ENCODE measurements at regions not wholly inside any gene's neighbourhood (a gene's known extent, or its start where the extent isn't known, plus 50 kb on each side); places are given as distances from the start of the nearest gene placed in this dataset.

DNA sequence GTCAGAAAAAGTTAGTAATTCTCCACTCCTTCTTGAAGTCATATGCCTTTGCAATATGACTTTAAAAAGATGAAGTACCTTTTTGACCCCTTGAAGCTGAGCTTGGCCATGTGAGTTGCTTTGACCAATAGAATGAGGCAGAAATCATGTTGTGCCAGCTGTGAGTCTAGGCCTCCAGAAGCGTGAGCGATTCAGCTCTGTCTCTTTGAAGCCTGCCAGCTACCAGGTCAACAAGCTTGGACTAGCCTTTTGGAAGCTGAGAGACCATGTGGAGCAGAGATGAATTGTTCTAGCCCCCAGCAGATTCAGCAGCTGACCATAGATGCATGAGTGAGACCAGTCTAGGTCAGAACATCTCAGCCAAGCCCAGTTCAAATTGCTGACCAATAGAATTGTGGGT lies 69.8 kb upstream of the EOMES start:
- dilution Hi-C loops (cut with MboI; ENCODE audit: extremely low pct_ligation_motif_present, low sequenced_read_pairs) = no loop called here
- FAIRE-seq (no peak), DNase-seq (ENCODE audit: low read depth, low spot score) (no peak)

GRCh38 chr3:27792869-27793268 lies 70.7 kb upstream of the EOMES start:
- FAIRE-seq (no peak), DNase-seq (ENCODE audit: low read depth, low spot score) (no peak)
- no peak overlapping the region for H3K4me2 ChIP-seq (ENCODE audit: control insufficient read depth, extremely low read depth, insufficient read depth, low read depth, low read length)
- H3K27ac ChIP-seq (ENCODE audit: control insufficient read depth, insufficient read depth, low read length) = no peak overlapping the region
- H4K20me1 ChIP-seq (ENCODE audit: control insufficient read depth, extremely low read depth, insufficient read depth, low read length) = no peaks in the 10 kb centered on the region
- no peaks in the 10 kb centered on the region for H3K27me3 ChIP-seq (ENCODE audit: control insufficient read depth, extremely low read depth, insufficient read depth, low read length)
- TF ChIP-seq EZH2 (IDR thresholded peaks at IDR 0.05; ENCODE audit: low read length) = no peak
- TF ChIP-seq, protein P1, sequence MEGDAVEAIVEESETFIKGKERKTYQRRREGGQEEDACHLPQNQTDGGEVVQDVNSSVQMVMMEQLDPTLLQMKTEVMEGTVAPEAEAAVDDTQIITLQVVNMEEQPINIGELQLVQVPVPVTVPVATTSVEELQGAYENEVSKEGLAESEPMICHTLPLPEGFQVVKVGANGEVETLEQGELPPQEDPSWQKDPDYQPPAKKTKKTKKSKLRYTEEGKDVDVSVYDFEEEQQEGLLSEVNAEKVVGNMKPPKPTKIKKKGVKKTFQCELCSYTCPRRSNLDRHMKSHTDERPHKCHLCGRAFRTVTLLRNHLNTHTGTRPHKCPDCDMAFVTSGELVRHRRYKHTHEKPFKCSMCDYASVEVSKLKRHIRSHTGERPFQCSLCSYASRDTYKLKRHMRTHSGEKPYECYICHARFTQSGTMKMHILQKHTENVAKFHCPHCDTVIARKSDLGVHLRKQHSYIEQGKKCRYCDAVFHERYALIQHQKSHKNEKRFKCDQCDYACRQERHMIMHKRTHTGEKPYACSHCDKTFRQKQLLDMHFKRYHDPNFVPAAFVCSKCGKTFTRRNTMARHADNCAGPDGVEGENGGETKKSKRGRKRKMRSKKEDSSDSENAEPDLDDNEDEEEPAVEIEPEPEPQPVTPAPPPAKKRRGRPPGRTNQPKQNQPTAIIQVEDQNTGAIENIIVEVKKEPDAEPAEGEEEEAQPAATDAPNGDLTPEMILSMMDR (optimal IDR thresholded peaks at IDR 0.05 in 1 of 3, IDR thresholded peaks at IDR 0.05 in 1 of 3, conservative IDR thresholded peaks at IDR 0.05 in 1 of 3; ENCODE audit: extremely low read depth in 1 of 3, insufficient read depth in 2 of 3, low read length in 3 of 3) = no peak
- no peaks in the 10 kb centered on the region for H3K9me1 ChIP-seq (ENCODE audit: control insufficient read depth, extremely low read depth, insufficient read depth, low read length)
- no peak overlapping the region for H2AFZ ChIP-seq (ENCODE audit: control insufficient read depth, low read length)
- no peaks in the 10 kb centered on the region for H3K36me3 ChIP-seq (ENCODE audit: control insufficient read depth in 2 of 2, extremely low read depth in 1 of 2, insufficient read depth in 2 of 2, low read length in 2 of 2)
- no peaks in the 10 kb centered on the region for H3K79me2 ChIP-seq (ENCODE audit: control insufficient read depth, insufficient read depth, low read length)
- dilution Hi-C loops (cut with MboI; ENCODE audit: extremely low pct_ligation_motif_present, low sequenced_read_pairs) = no loop called here
- H3K9ac ChIP-seq (ENCODE audit: control insufficient read depth, extremely low read depth, insufficient read depth, low read length) = no peak overlapping the region
- no peak overlapping the region for H3K4me3 ChIP-seq (ENCODE audit: control insufficient read depth in 2 of 3, extremely low read depth in 1 of 3, insufficient read depth in 2 of 3, low read depth in 1 of 3, low read length in 3 of 3)
- no peaks in the 10 kb centered on the region for H3K4me1 ChIP-seq (ENCODE audit: control insufficient read depth, extremely low read depth, insufficient read depth, low read length)
- no peaks in the 10 kb centered on the region for H3K9me3 ChIP-seq (ENCODE audit: control insufficient read depth, low read depth, low read length)

More for the DNA sequence above, 69.8 kb upstream of the EOMES start:
- Histone ChIP-seq H3K4me2 (ENCODE audit: control insufficient read depth, extremely low read depth, insufficient read depth, low read depth, low read length) (no peak overlapping the region), H2AFZ (ENCODE audit: control insufficient read depth, low read length) (peak overlapping the region; percentile 41), H3K36me3 (ENCODE audit: control insufficient read depth in 2 of 2, extremely low read depth in 1 of 2, insufficient read depth in 2 of 2, low read length in 2 of 2) (no peaks in the 10 kb centered on the region), H4K20me1 (ENCODE audit: control insufficient read depth, extremely low read depth, insufficient read depth, low read length) (no peaks in the 10 kb centered on the region), H3K27me3 (ENCODE audit: control insufficient read depth, extremely low read depth, insufficient read depth, low read length) (no peaks in the 10 kb centered on the region), H3K4me3 (ENCODE audit: control insufficient read depth in 2 of 3, extremely low read depth in 1 of 3, insufficient read depth in 2 of 3, low read depth in 1 of 3, low read length in 3 of 3) (no peak overlapping the region), H3K4me1 (ENCODE audit: control insufficient read depth, extremely low read depth, insufficient read depth, low read length) (no peaks in the 10 kb centered on the region), H3K27ac (ENCODE audit: control insufficient read depth, insufficient read depth, low read length) (no peak overlapping the region), H3K9ac (ENCODE audit: control insufficient read depth, extremely low read depth, insufficient read depth, low read length) (no peak overlapping the region), H3K9me1 (ENCODE audit: control insufficient read depth, extremely low read depth, insufficient read depth, low read length) (no peaks in the 10 kb centered on the region), H3K9me3 (ENCODE audit: control insufficient read depth, low read depth, low read length) (no peaks in the 10 kb centered on the region), H3K79me2 (ENCODE audit: control insufficient read depth, insufficient read depth, low read length) (no peaks in the 10 kb centered on the region)
- TF ChIP-seq, protein P1 (optimal IDR thresholded peaks at IDR 0.05 in 1 of 3, IDR thresholded peaks at IDR 0.05 in 1 of 3, conservative IDR thresholded peaks at IDR 0.05 in 1 of 3; ENCODE audit: extremely low read depth in 1 of 3, insufficient read depth in 2 of 3, low read length in 3 of 3) = no peak
- TF ChIP-seq EZH2 (IDR thresholded peaks at IDR 0.05; ENCODE audit: low read length) = no peak

Measured in keratinocyte (primary cell).